ENCODE measurements at regions not wholly inside any gene's neighbourhood (a gene's known extent, or its start where the extent isn't known, plus 50 kb on each side); places are given as distances from the start of the nearest gene placed in this dataset.

DNA sequence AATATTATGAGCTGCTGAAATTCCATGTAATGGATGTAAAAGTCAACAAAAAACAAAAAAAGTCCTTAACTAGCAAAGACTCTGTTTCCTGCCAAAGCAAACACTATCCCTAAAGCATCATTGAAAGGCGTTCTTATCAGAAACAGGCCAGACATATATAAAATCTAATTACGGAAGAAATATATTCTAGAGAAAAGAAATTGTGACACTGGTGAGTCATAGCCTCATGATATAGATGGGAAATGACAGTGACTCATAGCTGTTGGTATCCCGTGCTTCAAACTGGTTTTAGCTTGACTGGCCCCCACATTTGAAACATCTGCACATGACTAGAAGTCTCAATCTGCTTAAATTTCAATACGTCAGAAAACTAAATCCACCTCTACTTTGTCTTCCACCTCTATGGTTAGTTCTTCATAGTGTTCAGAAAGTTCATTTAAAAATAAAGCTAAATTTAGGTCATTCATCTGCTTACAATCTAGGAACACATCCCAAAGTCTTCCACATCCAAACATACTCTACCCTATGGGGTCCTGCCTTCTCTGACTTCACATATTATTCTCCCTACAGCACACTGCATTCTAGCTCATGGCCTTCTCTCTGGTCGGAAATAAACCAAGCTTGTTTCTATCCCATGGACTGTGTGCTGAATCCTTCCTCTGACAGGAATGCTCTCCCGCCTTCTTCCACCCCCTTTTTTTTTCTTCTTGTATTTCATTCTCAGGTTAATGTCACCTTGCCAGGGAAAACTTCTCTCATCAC, 456.3 kb upstream of the ARRDC4 start:
- DNase-seq (ENCODE audit: low spot score) = no peak

DNA sequence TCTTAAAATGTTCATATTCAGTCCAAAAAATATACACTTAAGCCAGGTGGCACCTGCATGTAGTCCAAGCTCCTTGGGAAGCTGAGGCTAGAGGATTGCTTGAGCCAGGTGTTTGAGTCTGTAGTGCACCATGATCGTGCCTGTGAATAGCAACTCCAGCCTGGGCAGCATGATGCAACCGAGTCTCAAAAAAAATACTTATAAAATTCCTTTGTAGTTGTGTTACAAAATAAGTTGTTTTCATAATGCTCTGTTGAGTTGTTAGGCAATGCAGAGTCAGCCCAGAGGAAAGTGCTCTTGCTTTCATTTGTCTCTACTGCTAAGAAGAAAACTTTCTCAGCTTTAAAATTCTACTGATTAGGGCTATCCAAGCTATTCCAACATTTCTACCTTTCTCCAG, 442.8 kb upstream of the ARRDC4 start:
- no peak for DNase-seq (ENCODE audit: low spot score)

DNA sequence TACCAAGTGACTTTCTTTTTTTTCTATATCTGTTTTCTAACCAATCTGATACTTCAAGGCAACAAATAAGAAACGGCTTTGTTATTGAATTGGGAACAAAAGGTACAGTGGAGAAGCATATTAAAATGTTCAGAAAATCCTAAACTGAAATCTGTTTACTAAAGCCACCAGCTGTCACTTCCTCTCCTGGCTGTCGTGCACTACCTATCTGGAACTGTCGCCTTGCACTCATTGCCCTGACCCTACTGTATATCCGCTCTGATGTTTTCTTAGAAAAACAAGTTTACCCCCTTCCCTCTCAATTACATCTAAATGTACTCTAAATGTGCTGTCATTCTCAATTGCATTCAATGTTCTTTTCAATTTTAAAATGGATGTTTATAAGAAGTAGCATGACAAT, 439.8 kb upstream of the ARRDC4 start:
- no peak for DNase-seq (ENCODE audit: low spot score)

DNA sequence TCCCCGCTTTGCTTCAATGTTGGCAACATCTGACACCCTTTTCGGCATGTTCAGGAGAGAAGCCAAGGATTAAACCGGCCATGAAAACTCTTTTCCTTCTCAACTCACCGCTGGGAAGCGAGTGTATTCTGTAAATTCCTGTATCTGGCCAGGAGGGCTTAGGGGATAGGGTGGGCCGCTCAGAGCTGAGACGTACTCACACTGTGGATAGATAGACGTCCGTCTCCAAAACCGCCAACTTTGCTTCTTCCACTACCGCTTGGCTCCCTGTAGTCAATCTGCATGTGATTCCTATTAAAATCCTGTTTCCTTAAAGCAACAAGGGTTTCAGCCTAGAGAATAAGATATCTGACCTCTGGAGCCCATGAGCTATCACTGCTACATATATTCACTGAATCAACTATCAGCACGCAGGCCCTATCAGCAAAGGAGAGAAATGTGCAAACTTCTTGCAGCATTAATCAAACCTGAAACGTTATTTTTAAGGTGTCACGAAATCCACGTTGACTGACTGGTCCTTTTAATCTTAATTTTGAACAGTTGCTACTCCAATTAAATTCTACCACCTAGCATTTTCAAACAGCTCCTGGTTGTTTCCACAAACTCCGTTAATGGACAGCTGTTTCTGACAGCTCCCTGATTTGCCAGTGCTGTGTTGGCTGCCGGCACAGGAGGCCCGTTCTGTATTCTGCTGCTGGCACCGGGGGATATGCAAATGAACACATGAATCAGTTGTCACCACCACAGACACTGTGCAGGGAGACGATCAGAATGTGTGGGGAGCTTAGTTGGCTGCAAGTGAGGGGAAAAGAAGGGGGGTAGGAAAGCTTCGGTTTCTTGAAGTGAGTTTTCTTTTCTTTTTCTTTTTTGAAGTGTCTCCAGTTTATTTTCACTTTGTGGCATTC, 438.9 kb upstream of the ARRDC4 start:
- DNase-seq (ENCODE audit: low spot score) = no peak

DNA sequence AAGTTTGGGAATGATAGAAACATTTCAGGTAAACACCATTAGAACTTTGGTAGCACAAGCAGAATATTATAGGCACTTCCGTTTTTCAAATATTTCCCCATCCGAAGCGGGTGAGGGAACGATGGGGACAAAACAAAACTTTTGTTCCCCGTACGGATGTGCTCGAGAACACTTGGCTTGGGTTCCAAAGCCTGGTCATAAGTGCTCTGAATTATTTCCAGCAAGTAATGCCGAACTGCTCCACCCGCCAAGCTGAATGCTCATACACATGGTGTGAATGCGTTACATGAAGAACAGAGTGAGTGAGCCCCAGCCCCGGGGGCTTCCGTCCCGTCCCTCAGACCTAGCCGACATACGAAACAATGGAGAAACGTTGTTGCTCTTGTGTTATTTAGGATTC, 438.2 kb upstream of the ARRDC4 start:
- DNase-seq (ENCODE audit: low spot score) = no peak

DNA sequence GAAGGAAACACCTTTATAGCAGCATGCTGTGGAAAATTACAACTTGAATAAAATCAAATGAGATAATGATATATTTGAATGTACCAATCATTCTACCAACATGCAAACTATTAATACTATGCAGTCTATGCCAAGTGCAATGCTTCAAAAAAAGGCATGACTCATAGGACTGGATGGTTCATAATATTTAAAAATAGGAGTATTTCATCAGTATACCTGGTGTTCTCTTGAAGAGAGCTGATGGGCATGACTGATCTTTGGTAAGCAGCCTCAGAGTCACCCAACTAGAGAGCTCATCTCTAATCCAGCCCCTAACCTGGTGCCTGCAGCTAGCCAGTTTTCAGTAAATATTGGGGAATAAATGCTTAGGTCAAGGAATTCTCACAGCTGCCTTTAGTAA, 434.7 kb upstream of the ARRDC4 start:
- no peak for DNase-seq (ENCODE audit: low spot score)

DNA sequence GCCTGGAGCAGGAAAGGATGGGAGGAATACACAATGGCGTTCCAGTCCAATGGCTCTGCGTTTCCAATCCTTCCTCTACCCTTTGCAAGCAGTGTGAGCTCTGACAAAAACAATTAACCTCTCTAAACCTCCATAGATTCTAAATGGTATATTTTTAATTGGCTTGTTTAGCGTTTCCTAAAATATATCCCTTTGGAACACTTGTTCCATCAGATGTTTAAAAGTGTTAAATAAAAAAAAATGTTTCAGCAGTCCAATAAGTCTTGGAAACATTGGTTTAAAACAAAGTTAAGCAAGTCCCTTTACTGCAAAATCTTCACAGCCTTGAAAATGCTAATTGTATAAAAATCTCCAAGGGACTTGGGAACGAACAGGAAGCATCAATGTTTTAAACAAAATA, 432.3 kb upstream of the ARRDC4 start:
- no peak for DNase-seq (ENCODE audit: low spot score)

DNA sequence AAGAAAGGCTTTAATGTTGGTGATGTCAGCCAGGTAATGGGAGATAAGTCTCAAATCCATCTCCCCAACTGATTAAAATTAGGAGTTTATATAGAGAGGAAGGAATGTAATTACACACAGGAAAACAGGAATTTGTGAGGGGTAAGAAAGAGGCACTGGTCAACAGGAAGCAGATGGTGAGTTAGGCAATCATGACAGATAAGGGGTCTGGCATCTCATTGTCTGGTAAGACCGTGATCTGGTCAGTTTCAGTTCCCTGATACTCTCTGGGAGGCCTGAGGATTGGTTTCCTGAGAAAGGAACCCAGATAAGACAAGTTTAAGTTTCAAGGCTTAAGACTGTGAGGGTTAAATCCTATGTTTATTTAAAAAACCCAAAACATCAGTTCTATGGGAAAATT, 414.7 kb upstream of the ARRDC4 start:
- DNase-seq (ENCODE audit: low spot score) = no peak

DNA sequence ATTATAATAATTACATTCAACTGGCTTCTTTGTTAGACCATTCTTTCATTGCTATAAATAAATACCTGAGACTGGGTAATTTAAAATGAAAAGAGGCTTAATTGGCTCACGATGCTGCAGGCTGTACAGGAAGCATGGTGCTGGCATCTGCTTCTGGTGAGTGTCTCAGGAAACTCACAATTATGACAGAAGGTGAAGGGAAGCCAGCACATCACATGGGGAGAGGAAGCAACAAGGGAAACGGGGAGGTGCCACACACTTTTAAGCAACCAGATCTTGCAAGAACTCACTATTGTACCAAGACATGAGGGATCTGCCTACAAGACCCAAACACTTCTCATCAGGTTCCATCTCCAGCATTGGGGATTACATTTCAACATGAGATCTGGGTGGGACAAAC, 413.1 kb upstream of the ARRDC4 start:
- no peak for DNase-seq (ENCODE audit: low spot score)

DNA sequence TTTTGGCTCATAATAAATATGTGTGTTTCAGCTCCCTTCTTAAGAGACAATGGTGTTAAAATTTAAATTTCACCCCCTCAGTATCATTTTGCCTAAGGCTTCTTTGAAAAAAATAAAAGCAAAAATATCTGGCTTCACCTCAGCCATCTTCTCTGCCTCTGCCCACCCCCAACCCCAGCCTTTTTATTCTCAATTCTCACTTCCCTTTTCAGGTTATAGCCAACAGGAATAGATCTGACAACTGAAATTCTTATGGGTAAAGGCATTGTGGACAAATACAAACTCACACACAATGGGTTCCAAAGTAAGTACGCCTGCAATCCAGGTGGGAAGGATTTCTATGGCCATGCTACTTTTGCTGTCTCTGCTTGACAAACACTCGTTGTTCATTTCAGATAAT, 399.0 kb upstream of the ARRDC4 start:
- DNase-seq (ENCODE audit: low spot score) = no peak

DNA sequence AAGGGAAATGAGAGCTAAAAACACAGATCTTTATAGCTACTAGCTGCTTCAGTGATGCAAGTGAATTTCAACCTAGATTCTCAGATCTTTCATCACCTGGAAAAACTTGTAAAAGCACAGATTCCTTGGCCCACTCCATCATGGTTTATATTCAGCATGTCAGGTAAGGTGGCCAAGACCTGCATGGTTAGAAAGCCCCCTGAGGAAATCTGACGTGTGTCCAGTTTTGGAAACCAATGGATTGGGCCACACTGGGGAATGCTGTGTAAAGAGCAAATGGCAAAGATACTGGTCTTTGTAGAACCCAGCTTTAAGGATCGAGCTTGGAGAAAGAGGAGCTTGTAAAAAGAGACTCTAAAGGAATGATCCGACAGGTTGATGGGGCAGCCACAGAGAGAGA, 397.0 kb upstream of the ARRDC4 start:
- DNase-seq (ENCODE audit: low spot score) = no peak

DNA sequence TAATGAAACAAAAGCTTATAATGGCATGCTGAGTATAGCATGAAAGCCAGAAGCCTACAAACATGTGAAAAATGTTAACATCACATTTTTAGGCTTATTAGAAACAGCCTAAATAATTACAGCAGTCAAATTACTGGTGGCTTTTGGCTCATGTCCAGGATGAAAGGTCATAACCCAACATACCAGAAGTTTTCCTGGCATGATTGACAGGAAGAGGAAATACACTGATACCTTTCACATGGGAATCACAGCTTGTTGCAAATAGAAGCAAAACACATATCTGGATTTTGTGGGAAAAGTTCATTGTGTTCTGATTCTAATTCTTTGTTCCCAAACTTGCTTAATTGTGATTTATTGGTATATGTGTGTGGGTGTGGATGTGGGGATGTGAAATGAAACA, 393.5 kb upstream of the ARRDC4 start:
- no peak for DNase-seq (ENCODE audit: low spot score)

DNA sequence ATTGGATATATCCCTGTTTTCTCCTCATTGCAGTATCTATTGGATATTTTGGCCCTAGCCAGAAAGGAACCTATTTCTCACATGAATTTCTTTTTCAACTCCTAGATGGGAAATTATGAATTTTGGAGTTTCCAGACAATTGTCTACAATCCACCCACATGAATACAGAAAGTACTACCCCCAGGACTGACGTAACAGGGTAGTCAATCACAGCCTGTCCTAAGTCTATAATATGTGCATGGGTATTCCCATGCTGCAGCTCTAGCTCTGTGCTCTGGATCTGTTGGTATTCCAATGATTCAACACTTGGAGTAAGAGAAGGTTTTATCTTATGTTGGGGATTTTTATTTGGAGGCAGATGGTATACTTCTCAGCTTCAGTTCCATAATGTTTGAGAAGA, 393.1 kb upstream of the ARRDC4 start:
- DNase-seq (ENCODE audit: low spot score) = no peak

DNA sequence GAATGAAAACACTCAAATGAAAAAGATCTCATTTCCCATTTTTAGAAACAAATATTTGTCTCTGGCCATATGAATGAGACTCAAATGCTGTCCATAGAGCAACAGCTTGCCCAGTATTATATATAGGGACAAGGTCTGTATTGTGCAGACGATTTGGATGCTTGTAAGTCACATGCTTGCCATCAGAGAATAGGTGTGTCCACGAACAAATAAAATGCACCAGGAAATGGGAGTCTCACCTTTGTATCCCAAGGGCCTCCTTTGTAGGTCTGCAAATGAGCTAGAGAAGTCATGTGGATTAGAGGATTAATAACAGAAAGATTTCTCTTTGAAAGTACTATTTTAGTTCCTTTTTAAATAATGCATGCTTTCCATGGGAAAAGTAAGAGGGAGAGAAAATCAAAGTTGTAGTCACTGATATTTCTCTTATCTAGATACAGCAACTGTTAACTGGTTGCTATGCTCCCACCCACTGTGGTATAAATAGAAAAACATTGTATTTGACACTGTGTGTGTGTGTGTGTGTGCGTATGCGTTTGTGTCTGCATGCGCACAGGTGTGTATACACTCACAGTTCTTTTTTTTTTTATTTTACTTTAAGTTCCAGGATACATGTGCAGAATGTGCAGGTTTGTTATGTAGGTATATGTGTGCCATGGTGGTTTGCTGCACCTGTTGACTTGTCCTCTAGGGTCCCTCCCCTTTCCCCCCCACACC, 383.4 kb upstream of the ARRDC4 start:
- DNase-seq (ENCODE audit: low spot score) = no peak

DNA sequence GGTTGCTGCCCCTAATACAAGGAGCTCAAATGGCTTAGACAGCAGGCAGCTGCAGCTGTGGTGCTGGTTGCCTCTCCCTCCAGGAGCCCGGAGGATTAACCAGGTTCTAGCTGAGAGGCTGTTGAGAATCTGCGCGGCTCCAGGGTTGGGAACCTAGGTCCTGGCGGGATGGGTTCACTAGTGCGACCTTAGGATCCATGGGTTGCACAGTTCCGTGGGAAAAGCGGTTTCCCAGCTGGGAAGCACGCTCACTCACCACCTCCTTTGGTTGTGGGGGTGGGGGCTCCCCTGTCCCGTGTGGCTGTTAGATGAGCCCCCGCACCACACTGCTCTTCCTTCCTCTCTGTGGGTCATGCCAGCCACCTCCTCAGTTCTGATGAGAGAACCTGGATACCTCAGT, 375.1 kb upstream of the ARRDC4 start:
- DNase-seq (ENCODE audit: low spot score) = no peak

DNA sequence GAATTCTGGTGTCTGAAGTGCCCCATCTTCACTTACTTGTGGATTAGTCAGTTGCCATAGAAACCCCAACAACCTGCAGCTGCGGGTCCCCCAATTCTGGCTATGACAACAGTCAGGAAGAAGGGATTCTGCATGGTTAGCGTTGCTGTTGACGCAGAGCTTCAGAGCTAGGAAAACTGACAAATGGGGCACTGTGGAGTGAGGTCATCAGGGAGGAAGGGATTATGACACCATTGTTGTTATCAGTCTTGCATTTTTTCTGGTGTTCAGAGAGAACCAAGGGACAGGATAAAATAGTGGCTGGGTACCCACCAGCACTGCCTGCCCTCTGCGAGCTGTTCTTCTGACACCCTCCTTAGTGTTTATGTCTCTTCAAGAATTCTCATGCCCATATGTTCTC, 367.7 kb upstream of the ARRDC4 start:
- DNase-seq (ENCODE audit: low spot score) = no peak

DNA sequence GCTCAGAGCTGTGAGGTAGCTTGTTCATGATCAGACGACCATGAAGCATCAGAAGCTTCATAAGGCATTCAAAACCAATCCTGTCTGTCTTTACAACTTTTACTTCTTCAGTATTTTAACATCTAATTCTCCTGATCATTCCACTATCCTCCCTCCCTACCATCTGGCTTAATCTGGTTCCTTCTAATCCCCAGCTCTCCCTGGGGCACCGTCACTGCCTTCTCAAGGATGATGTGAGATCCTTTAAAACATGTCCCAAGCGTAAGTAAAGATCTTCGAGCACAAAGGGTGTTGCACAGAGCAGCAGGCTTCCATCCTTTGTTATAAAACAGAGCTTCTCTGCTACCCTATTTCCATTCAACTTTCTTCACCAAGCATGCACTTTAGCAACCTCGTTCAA, 362.7 kb upstream of the ARRDC4 start:
- DNase-seq (ENCODE audit: low spot score) = no peak

DNA sequence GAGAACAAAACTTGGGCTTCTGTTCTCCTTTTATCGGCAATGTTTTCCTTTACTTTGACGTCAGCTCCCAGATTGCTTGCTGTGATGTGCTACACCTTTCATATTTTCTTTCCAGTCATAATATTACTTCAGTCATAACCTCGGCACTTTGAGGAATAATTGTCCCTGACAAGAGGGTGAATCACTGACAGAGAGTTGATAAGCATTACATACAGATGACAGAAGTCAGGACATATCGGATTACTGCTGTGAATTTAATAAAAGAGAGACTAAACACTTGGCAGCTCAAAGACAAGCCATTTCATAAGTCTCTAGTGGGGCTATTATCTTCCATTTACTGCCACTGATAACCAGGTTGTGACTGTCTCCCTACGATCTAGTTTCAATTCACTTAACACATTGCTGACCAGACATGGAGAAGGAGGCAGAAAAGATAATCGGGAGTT, 362.1 kb upstream of the ARRDC4 start:
- no peak for DNase-seq (ENCODE audit: low spot score)

DNA sequence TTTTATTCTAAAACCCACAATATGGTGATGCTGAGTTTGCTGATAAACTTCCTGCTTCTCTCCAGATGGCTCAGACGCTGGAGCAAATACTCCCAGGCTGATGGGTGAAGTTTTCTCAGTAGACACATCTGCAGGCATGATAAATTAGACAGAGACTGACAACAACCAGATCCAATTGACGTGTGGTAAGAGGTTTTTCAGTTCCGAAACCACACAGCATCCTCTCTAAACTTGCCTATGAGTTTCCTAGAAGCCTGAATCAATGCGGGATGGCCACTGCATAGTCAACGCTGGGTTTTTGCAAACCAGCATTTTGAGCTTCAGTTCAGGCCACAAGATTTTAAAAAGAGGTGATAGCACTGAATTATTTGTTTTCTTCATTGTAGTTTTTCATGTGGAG, 360.3 kb upstream of the ARRDC4 start:
- no peak for DNase-seq (ENCODE audit: low spot score)

DNA sequence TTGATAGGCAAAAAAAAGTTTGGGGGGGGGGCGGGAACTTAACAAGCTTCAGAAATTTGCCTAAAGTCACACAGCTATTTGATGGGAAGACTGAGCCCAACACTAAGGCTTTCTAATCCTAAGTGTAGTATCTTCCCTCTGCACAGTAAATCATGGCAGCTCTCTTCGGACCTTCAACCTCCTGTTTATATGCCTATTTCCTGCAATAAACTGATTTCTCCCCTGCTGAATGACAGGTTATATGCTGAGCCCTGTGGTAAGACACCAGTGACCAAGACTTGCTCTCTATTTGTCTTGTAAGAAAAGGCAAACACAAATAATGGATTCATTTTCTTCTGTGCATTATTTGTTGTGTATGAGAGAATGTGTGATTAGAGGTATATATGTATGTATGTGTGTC, 355.8 kb upstream of the ARRDC4 start:
- DNase-seq (ENCODE audit: low spot score) = no peak

DNA sequence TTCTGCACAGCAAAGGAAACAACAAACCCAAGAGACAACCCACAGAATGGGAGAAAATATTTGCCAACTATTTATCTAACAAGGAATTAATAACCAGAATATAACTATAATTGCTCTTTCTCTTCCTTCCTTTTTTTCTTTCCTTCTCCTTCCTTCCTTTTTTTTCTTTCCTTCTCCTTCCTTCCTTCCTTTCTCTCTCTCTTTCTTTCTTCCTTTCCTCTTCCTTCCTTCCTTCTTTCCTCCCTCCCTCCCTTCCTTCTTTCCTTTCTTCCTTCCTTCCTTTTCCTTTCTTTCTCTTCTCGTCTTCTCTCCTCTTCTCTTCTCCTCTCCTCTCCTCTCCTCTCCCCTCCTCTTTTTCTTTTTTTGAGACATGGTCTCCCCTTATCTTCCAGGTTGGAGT, 345.4 kb upstream of the ARRDC4 start:
- DNase-seq (ENCODE audit: low spot score) = no peak

DNA sequence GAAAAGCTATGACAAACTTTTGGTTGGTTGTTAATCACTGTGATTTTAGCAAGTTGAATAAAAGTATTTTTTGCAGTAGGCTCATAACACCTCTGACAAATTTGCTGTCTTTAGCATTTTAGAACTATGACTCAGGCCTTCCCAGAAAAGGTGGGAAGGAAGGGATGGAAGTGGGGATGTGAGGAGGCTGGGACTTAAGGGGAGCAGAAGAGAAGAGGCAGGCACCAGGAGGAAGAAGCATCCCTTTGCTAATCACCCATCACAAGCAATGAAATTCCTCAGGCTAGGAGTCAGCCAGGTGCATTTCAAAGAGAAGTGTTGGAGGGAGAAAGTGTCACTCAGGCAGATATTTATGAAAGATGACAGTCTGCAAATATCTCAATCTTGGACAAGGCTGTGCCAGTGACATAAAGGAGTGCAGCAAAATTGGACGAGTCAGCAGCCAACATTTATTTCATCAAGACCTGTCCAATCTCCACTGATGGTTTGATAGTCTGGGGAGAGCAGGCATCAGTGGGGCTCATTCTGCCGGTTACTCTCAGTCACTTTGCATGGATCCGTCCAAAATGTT, 337.3 kb upstream of the ARRDC4 start:
- DNase-seq (ENCODE audit: low spot score) = no peak

DNA sequence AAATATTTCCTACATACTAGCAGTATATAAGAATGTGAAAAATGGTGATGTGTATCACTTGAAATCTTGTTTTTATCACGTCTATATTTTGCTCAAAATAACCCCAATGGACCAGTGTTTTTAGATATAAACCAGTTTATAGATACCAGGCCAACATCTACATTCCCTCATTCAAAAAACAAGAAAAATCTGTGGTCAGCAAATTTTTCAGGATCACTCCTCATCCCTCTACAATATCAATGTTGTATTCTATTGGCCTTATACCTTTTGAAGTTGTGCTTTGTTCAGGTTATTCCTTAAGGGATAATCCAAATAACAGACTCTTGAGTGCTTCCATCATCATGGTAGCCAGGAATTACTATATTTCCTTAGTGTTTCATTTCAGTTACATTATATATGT, 332.9 kb upstream of the ARRDC4 start:
- no peak for DNase-seq (ENCODE audit: low spot score)
